Epithelial cell of esophagus (primary cell): ENCODE measurements at regions not wholly inside any gene's neighbourhood (a gene's known extent, or its start where the extent isn't known, plus 50 kb on each side); places are given as distances from the start of the nearest gene placed in this dataset.
A peak's percentile ranks its signal among the peaks of the same experiment; 100 is the strongest.

Experiments
- DNase-seq: peaks from one replicate; pipeline ENCODE4 v3.0.0; 2010; ENCODE audit warnings: low read depth
- H3K4me3 ChIP-seq: 2 replicates; pipeline ENCODE4 v1.5.1; 2011; ENCODE audit warnings: mild to moderate bottlenecking, low read length, control low read depth
- TF ChIP-seq, protein P1 (sequence below): IDR thresholded peaks from 2 replicates; pipeline ENCODE4 v1.5.1; 2011; ENCODE audit warnings: low read depth, mild to moderate bottlenecking, low read length, control low read depth, inconsistent platforms; ENCODE audit not compliant: insufficient read depth; ENCODE audit errors: missing control alignments

DNA sequence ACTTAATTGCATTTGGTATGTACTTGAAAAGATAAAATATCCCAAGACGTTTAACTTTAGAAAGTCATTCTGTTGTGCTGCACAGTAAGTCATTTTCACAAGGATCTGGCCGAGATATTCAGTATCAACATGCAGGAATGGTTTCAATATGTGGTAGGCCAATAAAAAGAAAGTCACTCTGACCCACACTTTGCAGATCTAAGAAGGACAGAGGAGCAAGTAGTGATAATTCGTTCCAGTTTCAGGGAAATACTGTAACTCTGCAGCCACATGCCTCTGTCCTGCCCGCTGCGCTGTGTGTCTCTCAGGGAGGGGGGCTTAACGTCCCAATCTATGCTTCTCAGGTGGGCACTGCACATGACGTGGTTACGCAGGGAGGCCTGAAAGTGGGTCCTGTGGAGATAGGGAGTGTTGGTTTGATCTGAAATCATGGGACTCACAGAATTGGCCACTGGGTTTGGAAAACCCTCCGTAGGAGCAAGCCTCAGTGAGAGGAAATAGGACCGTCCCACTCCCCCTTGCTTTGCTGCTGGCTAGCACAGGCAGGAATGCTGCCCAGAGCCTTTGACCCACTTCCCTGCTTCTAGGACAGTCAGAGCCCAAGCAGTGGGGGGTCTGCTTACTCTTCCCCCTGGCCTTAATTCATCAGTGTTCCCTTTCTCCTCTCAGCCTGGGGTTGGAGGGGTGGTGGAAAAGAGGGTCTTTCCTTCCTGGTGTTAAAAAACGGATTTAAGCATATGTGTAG is 314.7 kb upstream of the SPRED2 start:
- no peak overlapping the region for H3K4me3 ChIP-seq
- DNase-seq: no peak
- TF ChIP-seq, protein P1, sequence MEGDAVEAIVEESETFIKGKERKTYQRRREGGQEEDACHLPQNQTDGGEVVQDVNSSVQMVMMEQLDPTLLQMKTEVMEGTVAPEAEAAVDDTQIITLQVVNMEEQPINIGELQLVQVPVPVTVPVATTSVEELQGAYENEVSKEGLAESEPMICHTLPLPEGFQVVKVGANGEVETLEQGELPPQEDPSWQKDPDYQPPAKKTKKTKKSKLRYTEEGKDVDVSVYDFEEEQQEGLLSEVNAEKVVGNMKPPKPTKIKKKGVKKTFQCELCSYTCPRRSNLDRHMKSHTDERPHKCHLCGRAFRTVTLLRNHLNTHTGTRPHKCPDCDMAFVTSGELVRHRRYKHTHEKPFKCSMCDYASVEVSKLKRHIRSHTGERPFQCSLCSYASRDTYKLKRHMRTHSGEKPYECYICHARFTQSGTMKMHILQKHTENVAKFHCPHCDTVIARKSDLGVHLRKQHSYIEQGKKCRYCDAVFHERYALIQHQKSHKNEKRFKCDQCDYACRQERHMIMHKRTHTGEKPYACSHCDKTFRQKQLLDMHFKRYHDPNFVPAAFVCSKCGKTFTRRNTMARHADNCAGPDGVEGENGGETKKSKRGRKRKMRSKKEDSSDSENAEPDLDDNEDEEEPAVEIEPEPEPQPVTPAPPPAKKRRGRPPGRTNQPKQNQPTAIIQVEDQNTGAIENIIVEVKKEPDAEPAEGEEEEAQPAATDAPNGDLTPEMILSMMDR: no peak

DNA sequence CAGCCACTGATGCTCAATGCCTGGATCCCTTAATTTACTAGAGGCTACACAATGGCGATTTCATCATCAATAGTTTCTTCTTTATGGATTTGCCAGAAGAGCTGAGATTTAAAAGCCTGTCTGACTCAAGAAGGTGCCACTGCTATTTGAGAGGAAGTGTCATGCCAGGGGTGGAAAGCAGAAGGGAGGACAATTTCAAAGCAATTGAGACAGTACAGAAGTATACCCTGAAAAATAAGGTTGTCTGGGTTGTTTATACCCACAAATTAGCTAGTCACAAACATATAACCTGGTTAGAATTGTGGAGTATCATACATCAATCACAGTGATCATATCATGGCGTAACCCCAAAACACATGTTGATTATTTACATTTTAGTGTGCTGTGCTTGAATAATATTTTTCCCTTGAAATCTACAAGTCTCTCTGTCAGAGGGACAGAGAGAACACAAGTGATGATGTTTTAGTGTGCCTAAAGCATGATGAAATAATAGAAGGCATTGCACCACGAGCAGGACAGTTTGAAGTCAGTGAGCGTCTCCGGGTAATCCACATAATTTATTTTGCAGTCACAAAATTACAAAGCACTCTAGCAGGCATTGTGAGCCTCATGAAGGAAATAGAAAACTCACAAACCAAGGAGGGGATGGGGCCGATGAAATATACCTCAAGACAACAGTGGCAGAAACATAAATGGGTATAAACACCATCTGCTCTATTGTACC is 312.2 kb upstream of the SPRED2 start:
- no peak overlapping the region for H3K4me3 ChIP-seq
- TF ChIP-seq, protein P1: no peak
- DNase-seq: no peak

DNA sequence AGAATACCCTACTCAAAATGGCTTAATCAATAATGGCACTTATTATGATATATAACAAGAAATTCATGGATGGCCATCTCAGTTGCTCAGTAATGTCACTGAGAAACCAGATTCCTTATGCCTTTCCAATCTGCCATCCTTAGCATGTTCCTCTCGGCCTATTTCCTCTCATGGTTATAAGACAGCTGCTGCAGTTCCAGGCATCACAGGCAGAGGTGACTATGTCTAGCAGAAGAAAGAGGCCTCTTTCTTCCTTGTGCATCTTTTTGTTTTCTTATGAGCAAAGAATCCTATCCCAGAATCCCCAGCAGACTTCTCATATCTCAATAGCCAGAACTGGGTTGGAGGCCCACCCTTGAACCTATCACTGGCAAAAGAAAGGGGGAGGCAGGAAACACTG is 310.6 kb upstream of the SPRED2 start:
- TF ChIP-seq, protein P1: peak; percentile 35
- DNase-seq: no peak
- H3K4me3 ChIP-seq: no peak overlapping the region

DNA sequence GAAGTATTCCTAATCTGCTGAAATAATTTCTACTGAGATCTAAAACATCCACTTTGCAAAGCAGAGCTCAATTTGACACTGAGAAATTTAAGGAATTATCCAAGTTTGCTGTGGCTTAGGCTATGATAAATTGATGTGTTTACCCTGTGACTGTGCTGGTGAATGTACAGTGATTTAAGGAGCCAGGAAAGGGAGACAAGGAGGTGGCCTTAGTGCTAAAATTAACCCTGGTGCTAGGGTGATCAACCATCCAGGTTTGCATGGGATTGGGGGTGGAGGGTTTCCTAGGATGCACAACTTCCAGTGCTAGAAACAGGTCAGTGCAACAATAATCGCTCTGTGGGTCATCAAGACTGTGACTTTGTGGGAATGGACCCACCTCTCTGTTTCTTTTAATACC is 307.5 kb upstream of the SPRED2 start:
- no peak for DNase-seq
- TF ChIP-seq, protein P1: no peak
- H3K4me3 ChIP-seq: no peak overlapping the region

DNA sequence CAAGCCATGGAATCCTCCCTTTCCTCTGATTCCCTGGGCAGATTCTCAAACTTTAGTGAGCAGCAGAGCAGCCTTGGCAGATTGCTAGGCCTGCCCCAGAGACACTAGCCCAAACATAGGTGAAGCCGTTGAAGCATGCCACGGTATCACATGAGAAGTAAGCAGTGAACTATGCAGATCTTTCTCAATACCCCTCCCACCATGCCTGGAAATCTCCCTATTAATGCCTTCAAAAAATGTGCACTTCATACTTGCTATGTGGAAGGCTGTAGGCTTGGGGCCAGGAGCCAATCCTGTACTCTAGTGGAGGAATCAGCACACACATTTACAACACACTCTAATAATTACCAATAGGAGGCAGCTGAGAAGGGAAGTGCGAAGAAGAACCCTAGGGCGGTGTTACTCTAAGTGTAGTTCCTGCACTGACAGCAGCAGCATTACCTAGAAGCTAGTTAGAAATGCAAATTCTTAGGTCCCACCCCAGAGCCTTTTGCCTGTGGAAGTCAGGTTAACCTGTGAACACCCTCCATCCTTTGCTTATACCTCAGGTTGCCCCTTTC is 305.1 kb upstream of the SPRED2 start:
- no peak overlapping the region for H3K4me3 ChIP-seq
- peak; percentile 79 for DNase-seq
- TF ChIP-seq, protein P1: peak; percentile 15

DNA sequence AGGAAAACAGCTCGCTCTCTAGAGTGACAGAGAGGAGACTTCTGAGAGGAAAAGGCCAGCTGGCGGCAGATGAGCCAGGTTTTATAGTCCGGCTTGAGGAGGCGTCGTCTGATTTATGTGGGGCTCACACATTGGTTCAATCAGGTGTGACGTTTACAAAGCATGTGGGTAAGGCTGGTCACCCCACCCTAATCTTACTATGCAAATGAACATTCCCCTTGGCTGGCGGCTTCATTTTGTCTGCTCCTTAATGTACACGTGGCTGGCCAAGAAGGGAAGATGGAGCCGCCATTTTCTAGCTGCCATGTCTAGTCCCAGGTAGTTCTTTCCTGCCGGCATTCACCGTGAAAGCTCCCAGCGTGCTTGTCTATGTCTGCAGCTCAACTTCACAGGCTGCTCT is 299.1 kb upstream of the SPRED2 start:
- TF ChIP-seq, protein P1: no peak

More for the DNA sequence above, 299.1 kb upstream of the SPRED2 start:
- no peak overlapping the region for H3K4me3 ChIP-seq
- no peak for DNase-seq
